Ishikawa (cell line): ENCODE measurements at regions not wholly inside any gene's neighbourhood (a gene's known extent, or its start where the extent isn't known, plus 50 kb on each side); places are given as distances from the start of the nearest gene placed in this dataset.

Source experiments
- CEBPB ChIP-seq: IDR thresholded peaks from 2 replicates; pipeline ENCODE4 v1.6.1; 2012
- CREB1 ChIP-seq: IDR thresholded peaks from 2 replicates; pipeline ENCODE4 v1.6.1; 2012; ENCODE audit warnings: low read depth
- EGR1 ChIP-seq: IDR thresholded peaks from 2 replicates; pipeline ENCODE4 v1.6.1; 2012
- EP300 ChIP-seq: IDR thresholded peaks from 2 replicates; pipeline ENCODE4 v1.6.1; 2012; ENCODE audit warnings: borderline replicate concordance
- FOXM1 ChIP-seq: IDR thresholded peaks from 2 replicates; pipeline ENCODE4 v1.6.1; 2012; ENCODE audit warnings: low read depth, borderline replicate concordance
- MAX ChIP-seq: IDR thresholded peaks from 2 replicates; pipeline ENCODE4 v1.6.1; 2012
- NFIC ChIP-seq: IDR thresholded peaks from 2 replicates; pipeline ENCODE4 v1.6.1; 2012
- RAD21 ChIP-seq: IDR thresholded peaks from 2 replicates; pipeline ENCODE4 v1.6.1; 2012; ENCODE audit warnings: low read depth
- REST ChIP-seq: IDR thresholded peaks from 2 replicates; pipeline ENCODE4 v1.6.1; 2012; ENCODE audit warnings: low read depth, mild to moderate bottlenecking
- TAF1 ChIP-seq: IDR thresholded peaks from 2 replicates; pipeline ENCODE4 v1.6.1; 2012; ENCODE audit warnings: low read depth, mild to moderate bottlenecking
- TCF12 ChIP-seq: IDR thresholded peaks from 2 replicates; pipeline ENCODE4 v1.6.1; 2012; ENCODE audit warnings: low read depth
- TEAD4 ChIP-seq: IDR thresholded peaks from 2 replicates; pipeline ENCODE4 v1.6.1; 2012
- USF1 ChIP-seq: IDR thresholded peaks from 2 replicates; pipeline ENCODE4 v1.6.1; 2012
- YY1 ChIP-seq: IDR thresholded peaks from 2 replicates; pipeline ENCODE4 v1.6.1; 2012; ENCODE audit warnings: low read depth
- ZBTB7A ChIP-seq: IDR thresholded peaks from 2 replicates; pipeline ENCODE4 v1.6.1; 2012; ENCODE audit warnings: low read depth

- TF ChIP-seq ZBTB7A = no peak
- TF ChIP-seq NFIC = no peak
- no peak for TF ChIP-seq CEBPB
- TF ChIP-seq EP300 = no peak
- no peak for TF ChIP-seq REST
- TF ChIP-seq TAF1 = no peak
- TF ChIP-seq EGR1 = no peak
- no peak for TF ChIP-seq TEAD4
- no peak for TF ChIP-seq MAX
- TF ChIP-seq YY1 = no peak
- no peak for TF ChIP-seq RAD21
- TF ChIP-seq CREB1 = no peak
- TF ChIP-seq FOXM1 = no peak
- no peak for TF ChIP-seq USF1
- TF ChIP-seq TCF12 = no peak
Observed at GRCh38 chr13:112241288-112241687, 134.9 kb upstream of the SPACA7 start.

GRCh38 chr13:112242777-112243176, 133.4 kb upstream of the SPACA7 start:
- TF ChIP-seq RAD21 (no peak), EP300 (no peak), USF1 (no peak), MAX (no peak), REST (no peak), CEBPB (no peak), EGR1 (no peak), FOXM1 (no peak), ZBTB7A (no peak), NFIC (no peak), TAF1 (no peak), YY1 (no peak), TCF12 (no peak), TEAD4 (no peak), CREB1 (no peak)

- TF ChIP-seq CEBPB (no peak), TEAD4 (no peak), MAX (no peak), TCF12 (no peak), REST (no peak)
Observed at GRCh38 chr13:112244061-112244460, 132.1 kb upstream of the SPACA7 start.

GRCh38 chr13:112244495-112245177, 131.5 kb upstream of the SPACA7 start:
- TF ChIP-seq RAD21 = no peak

GRCh38 chr13:112245179-112245724, 130.9 kb upstream of the SPACA7 start:
- TF ChIP-seq ZBTB7A (no peak), TEAD4 (no peak), TCF12 (no peak), FOXM1 (no peak), NFIC (no peak), REST (no peak), CREB1 (no peak), USF1 (no peak), TAF1 (no peak), EGR1 (no peak), MAX (no peak), EP300 (no peak), CEBPB (no peak), RAD21 (no peak), YY1 (no peak)
